Breast epithelium (tissue), 3 donors: ENCODE measurements at regions not wholly inside any gene's neighbourhood (a gene's known extent, or its start where the extent isn't known, plus 50 kb on each side); places are given as distances from the start of the nearest gene placed in this dataset.

Experiments
- CTCF ChIP-seq, 3 donors: fragments of 450-650 bp; IDR thresholded peaks; one replicate each; pipeline ENCODE4 v1.5.1; 2016 to 2017; ENCODE audit warnings: antibody characterized with exemption in 3 of 3, mild to moderate bottlenecking in 3 of 3, moderate library complexity in 3 of 3
- POLR2A ChIP-seq: fragments of 450-650 bp; IDR thresholded peaks from one replicate; pipeline ENCODE4 v1.6.1; 2016; ENCODE audit warnings: antibody characterized with exemption, mild to moderate bottlenecking, moderate library complexity

GRCh38 chr13:73166204-73166603, 107.4 kb downstream of the KLF5 start:
- no peak for TF ChIP-seq CTCF (IDR thresholded peaks at IDR 0.05)
- no peak for TF ChIP-seq POLR2A
